Stimulated activated CD8-positive, alpha-beta memory T cell treated with anti-CD3 and anti-CD28 coated beads, Interleukin-4, amount 100 ng/mL, for 48 hours (primary cell): ENCODE measurements at regions not wholly inside any gene's neighbourhood (a gene's known extent, or its start where the extent isn't known, plus 50 kb on each side); places are given as distances from the start of the nearest gene placed in this dataset.

Experiments used
- DNase-seq: peaks from one replicate; pipeline ENCODE4 v3.0.0-alpha.2; 2020

DNA sequence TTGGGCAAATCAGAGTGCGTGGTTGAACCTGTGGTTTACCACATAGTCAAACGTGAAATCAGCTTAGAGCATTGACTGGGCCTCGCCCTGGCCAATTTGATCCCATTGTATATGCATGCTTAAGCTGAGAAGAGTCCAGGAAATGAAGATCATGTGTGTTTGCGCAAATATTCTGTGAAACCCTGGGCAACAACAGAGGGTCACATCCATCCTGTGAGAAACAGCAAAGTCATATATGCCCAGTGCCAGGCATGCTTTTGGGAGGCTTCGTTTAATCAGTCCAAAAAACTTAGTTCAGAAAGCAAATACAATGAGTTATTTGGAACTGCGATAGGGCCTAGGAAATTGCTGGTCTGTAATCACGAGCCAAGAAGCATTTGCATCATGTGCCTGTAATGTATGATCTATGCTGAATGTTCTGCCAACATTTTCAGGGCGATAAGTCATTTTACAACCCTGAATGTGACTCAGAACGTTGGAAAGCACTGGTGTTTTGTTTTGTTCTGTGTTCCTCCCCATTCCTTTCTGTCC, 412.1 kb upstream of the CELF2 start:
- DNase-seq, result no peak

DNA sequence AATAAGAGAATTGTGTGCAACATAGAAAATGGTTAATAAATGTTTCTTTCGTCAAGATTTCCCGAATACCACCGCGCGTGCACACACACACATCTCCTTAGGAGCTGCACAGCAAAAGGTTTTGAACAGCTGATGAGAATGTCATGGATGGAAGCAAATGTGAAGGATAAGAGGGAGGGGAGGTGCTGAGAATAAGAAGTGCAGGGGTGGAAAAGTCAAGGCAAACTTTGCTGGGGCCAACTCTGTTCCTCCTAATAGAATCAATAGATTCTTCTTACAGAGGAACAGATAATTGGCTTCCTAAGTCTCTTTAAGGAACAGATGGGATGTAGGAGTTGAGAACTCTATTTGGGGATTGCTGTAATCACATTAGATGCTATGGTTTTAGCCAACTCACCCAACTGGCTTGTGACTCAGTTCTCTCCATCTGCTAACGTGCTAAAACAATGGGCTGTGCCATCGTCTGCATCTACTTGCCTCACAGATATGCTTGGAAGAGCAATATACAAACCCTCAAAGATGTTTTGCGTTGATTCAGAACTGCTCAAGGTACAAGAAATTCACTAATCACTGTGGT, 408.2 kb upstream of the CELF2 start:
- DNase-seq, result no peak

DNA sequence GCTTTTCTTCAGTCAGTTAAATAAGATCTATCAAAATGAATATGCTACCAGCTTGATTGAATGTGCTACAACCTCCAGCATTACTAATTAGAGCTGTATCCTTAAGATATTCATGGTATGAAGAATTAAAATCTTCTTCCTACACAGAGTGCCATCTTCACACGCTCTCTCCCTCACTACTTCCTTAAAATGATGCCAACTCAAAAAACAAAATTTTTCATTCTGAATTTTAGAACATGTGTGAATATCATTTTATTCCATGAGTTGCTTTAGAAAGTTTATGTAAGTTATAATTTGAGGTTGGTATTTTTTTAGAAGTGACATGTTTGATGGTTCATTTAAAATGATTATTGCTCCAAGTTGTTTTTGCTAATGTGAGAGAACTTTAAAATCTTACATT, 407.5 kb upstream of the CELF2 start:
- no peak for DNase-seq

DNA sequence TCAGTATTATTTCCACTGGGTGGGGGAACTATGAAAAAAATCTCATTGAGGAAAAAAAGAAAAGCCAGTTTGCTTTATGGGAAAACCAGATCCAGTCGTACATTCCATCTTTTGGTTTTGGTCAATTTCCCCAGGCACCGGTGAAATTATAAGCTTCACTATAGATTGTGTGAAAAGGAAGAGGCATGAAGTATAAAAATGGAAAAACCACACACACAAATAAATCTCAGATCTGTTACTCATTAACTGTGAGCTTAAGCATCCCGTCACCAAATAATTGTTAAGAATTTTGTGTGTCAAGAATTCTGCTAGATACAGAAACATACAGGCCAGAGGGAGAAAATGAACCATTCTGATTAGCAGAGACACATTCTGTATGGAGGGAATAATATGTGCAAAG, 405.5 kb upstream of the CELF2 start:
- no peak for DNase-seq

DNA sequence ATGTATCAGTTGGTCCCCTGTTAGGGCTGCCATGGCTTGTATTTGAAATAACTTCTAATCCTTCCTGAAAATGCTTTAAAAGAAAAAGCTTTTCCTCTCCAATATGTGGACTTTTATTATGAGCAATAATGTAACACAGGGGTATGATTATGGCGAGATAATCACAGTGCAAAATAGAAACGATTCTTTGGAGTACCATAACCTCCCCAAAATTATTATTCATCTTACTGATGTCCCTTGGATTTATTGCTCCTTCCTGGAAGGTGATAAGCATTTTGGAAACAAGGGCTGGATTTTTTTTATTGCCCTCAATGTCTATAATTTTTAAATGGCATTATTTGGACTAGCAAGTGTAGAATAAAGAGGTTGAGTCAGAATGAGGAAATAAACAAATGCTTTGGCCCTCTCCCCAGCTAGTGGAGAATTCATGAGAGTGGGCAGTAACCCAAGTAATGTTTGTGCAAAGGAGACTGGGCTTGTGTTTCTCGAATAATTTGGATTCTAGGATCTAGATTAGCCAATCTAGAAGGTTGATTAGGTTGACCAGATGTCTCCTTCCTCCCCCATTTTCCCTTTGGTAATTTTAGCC, 403.9 kb upstream of the CELF2 start:
- no peak for DNase-seq

DNA sequence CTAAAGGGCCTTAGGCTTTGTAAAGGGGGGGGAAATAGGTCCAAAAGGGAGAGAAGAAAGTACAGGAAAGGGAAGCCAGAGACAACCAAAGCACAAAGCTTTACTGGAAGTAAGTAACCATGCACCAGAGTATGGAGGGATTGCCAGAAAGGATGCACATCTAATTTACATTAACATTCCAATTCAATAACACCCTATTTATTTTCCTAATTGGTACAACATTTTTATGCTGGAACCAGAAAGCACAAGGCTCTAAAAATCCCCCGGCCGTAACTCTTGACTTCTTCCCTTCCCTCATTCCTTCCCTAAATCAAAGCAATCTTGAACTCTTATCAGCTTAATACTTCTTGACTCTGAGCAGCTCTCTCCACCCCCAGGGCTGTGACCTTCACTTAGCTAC, 400.0 kb upstream of the CELF2 start:
- no peak for DNase-seq

DNA sequence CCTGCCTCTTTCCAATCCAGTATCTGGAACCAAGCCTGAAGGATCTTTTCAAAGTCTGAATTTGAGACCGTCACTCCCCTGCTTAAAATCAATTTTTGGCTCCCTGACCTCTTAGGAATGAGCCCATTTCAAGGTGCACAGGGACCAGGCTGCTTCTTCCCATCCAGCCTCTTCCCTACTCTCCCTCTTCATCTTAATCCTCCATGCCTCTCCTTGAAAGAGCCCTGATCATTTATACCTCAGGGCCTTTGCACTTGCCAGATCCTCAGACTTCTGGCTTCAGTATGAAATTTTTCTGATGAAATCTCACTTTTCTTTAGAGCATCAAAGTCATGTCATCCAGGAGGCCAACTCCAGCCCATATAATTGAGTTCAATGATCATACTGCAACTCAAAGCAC, 399.5 kb upstream of the CELF2 start:
- DNase-seq, result no peak

DNA sequence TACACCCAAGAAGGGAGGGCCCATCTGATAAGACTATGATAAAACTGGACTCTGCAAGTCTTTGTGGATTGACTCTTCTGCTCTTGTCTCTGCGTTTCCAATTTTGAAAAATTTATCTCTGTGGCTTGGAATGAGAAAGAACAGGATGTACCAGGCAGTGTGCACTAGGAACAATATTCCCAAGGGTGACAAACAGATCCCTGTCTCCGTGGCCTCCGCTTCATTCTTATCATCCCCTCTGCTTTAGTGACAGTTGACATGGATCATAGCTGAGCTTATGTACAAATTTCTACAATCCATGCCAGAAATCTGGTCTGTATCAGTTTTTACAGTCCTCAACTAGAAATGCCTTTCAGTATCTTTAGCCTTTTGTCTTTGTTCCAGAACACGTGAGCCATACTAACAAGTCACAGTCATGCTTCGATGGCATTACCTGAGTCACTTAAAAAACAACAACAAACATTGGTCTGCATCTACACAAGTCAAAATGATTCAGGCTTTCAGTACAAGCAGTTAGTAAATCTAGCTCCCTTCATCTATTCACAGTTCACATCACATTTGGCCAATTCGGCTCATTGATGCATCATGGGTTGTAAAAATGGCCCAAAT, 393.6 kb upstream of the CELF2 start:
- no peak for DNase-seq

DNA sequence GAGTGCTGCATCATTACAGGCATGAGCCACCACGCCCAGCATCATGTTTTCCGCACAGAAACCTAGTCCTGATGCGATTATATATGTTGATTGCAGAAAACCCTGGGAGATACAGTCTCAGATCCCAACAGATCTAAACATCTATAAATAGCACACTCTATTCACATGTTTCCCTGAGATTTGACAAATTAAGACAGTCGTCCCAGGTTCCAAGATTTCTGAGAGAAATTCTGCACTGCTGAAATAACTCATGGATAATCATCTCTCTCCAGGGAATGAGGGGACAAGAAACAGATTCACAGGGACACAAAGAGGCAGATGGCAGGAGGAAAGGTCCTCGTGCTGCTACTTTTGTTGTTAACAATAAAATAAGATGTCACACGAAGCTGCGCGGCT, 393.1 kb upstream of the CELF2 start:
- no peak for DNase-seq

DNA sequence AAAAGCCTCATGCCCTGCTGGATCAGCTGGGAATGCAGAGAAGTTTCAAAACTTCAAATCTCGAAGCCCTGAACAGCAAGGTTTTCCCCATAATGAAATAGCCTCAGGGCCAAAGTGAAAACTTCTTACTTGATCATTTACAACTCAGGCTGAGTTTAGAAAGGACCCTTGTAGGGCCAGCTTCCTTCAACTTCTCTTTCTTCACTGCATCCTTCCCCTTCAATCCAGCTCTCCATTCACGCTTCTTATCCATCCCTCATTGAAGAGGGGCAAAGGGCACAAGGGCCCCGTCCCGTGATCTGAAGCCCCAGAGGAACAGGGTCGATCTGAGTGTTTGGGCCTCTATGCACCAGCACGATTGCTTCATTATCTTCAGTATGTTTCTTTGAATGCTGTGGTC, 392.2 kb upstream of the CELF2 start:
- DNase-seq, result no peak

DNA sequence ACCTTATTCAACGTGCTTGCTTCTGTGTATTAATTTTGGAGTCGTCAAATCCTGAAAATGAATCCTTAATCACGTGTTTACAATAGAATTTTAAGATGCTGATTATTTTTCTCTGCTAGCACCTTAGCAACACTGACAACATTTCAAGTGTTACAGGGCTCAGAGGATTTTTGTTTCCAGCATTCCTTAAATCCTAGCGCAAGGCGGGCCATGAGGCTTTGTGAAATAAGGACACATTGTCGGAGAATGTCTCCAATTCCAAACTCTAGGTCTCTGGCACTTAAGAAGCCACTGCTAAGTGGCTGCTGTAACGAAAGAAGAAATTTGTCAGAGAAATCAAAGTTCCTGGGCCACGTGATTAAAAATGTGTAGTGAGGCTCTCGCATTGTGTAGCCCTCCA, 390.9 kb upstream of the CELF2 start:
- no peak for DNase-seq

DNA sequence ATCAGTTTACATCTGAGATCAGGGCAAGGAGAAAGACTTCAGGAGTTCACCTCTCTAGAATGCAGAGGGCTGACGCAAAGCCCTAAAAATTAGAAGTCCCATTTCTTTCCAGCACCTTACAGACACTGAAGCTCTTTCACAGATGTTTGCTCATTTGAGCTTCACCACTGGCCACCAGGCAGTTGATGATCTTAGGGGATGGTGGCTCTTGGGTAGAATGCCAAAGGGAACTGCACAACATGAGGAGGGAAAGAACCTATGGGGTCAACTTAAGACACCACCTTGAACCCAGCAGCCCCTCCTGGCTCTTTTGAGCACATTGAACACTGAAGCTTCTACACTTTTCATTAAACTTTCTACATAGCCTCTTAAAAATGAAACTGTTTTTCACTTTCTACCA, 390.3 kb upstream of the CELF2 start:
- no peak for DNase-seq

DNA sequence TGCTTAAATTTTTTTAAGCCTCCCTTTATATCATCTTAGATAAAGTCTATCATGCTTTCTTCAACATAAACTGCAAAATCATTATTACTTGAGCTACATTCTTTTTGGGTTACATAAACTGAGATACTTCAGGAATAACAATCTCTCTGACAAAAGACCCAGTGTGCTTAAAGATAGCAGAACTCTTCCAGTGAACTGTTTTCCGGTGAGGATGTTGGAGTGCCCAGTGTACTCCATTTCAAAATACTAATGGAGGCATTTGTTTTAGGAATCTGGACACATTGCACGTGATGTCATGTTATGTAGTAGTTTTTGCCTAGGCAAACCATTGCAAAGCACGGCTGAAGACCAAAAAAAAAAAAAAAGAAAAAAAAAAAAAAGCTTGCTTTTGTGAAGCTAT, 388.2 kb upstream of the CELF2 start:
- no peak for DNase-seq

DNA sequence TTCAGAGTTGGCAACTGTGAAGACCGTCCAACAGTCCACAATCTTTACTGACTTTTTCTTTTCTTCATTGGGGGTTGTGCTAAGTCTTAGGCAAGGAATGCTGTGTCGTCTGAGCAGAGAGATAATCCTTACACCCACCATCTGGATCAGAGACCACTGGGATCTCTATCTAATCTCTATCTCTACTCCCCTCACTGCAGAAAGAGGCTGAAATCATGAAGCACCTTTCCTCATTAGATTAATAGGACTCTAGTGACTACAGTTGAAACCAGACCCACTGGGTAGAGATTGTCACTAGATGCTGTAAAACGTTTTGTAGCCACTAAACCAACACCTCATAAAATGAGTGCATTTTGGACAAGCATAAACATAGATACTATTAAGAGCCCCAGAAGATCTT, 387.4 kb upstream of the CELF2 start:
- no peak for DNase-seq

DNA sequence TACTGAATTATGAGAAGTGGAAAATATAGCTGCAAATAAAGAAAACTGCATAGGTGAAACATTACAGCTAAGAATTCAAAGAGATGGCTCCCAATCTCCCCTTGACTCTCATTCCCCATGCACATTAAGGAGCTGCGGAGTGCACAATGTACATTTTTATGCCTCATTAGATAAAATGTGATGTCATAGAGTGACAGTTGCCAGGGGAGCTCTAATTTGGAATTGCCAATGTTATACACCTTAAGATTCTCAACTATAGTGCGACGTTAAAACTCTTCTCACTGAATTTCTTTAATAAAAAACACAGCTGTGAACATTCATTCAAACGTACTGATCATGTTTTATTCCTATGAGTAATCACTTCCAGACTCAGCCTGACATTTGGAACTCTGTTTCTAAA, 386.9 kb upstream of the CELF2 start:
- no peak for DNase-seq

DNA sequence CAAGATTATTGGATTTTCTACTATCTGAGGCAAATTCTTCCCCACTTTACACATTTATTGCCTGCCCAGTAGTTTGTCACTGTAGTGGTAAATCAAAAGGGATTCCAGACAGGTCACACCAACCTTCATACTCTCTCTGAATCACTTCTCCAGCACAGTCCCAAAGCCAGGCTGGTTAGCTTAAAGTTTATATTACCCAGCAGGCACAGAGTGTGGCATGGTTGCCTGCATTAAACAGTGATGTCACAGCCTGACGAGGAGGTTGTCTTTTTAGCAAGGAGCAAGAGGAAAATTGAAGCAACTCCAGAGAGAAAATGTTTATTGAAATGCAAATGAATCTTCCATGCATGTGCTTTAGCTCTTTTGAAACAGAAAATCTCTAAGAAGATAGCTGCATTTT, 375.5 kb upstream of the CELF2 start:
- DNase-seq, result no peak

DNA sequence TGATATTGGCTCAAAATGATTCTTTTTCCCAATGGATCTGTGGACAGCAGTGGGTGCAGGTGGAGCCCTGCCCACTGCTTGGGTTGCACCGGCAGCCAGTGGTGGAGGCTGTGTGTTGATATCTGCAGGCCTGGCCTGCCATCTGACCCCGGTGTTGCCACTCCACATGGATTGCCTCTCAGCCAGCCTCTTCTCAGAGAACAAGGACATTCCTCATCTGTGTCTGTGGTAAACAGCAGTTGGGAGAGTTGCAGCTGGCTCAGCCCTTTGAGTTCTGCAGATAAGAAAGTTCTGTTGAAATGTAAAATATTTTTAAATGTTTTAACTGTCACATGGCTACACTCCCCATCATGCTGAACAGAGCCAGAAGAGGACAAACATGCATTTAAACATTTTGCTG, 374.9 kb upstream of the CELF2 start:
- DNase-seq, result no peak

DNA sequence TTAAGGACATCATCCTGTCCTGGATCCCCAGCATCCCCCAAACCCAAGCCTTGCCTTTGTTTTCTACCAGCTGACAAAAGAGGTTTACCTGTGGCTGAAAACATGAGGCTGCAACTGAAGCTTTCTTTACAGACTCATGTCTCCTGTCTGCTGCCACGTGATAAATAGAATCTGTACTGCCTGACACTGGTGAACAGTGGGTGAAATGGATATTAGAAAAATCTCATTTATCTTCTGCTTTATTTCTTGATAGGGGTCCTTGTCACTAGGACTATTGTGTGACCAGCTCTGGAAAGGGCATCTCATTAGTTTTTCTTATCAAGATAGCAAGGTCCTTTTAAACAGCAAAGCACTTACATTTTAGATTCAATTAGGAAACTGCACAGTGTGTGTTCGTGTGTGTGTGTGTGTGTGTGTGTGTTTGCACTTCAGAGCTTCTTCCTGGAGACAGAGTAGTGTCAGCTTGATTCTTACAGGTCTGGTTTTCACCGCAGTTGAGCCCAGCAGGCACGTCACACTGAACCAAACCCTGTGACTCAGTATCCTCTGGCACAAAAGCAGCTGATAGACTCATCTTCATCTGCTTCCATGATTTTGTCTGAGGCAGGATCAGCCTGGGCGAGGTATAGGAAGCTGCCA, 373.5 kb upstream of the CELF2 start:
- DNase-seq, result no peak

DNA sequence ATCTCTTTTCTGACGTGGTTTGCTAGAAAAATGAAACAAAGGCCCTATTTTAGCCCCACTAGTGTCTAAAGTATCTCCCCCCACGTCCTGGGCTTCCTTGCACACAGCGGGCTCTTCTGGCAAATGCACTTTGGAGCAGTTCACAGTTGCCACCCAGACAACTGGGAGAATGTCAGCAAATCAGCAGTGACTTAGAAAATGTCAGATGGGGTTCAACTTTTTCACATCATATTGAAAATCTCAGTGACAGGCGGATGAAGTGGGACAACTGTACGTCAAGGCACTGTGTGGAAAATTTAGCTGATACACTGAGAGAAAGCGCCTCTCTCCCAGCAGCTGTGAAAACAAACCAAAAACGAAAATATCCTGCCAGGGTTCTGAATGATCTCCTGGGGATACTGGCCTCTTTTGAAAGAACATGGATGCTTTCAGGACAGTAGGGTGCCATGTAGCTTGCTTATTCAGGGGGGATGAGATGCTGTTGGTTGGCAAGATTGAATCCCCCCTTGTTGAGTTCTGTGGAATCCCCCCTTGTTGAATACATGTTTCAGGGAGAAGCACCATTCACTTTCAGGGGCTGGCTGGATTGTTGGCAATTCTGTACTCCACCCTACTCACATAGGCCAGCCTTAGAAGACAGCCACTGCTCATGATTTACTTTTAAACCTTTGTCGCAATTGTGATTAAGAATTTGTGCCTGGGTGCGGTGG, 372.8 kb upstream of the CELF2 start:
- no peak for DNase-seq

DNA sequence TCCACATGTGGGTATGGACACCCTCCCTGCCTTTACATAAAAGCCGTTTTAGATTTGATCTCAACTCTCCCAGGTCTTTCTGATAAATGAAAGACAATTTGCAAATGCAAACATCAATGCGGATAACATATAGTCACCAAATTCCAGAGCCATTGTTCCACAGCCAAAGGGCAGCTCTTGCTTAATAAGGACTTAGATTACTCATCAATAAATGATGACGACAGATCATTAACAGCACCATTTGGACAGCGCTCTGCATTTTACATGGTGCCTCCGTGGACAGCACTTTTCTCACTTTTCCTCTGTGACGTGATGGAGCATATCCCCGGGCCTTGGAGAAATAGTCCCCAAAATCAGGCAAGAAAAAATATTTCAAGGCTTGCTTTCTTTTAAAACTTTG, 370.3 kb upstream of the CELF2 start:
- no peak for DNase-seq

DNA sequence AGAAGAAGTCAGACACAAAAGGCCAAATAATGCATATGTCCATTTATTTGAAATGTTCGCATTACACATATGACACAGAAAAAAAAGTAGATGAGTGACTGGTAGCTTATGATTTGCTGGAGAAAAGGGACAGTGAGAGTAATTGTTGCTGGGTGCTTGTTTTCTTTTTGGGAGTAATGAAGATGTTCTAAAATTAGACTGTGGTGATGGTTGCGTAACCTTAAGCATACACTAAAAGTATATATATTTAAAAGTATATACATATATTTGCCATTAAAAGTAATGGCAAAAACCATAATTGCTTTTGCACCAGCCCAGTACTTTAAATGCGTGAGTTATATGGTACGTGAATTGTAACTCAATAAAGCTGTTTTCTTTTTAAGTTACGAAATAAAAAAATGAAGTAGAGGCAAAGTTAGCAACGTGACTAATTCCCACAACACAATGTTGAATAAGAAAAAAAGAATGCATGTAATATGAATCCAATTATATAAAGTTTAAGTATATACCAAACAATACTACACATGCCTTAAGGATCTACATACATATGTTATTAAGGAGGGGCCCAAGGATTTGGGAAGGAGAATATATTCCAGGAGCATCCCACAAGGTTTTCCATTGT, 360.4 kb upstream of the CELF2 start:
- DNase-seq, result no peak

DNA sequence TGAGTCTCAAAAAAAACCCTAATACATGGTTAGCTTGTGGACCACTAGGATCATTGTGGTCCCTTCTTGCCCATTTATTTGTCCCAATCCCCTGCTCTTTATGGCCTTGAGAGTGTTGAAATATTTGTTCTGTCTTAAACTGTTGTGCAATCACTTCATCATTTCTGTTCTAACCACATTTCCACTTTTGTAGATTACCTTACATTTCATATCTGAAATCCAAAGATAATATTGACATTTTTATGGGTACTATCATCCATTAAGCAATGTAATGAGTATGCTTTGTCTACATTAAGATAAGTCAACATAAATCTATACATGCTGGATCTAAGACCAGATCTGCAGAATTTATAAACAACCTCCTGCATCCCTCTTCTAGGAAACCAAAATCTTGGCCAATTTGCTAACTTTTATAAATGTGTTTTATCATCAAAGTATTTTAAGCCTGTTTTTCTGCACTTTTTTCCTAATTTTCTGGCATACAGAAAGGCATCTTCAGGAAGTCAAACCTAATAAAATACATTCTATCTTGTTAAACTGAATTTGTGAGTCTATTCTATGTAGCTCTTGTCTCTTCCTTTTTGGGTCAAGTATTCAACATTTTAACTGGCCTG, 359.4 kb upstream of the CELF2 start:
- no peak for DNase-seq

DNA sequence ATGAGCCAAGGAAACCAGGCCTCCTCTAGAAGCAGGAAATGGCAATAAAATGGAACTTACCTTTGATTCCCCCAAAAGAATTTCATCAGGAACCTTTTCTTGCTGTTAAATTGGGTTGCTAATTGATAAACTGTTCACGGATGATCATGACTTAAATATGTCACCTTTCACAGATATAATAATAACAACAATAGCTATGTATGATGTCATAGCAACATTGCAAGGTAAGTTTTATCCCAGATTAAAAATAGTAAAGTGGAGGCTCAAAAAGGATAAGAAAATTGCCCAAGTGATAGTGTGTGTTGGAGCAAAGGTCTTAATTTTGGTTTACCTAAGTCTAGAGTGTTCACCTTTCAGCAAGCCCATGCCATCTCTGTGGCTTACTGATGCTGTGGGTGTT, 357.6 kb upstream of the CELF2 start:
- DNase-seq, result no peak
